OCI-LY7 (cell line): ENCODE measurements at regions not wholly inside any gene's neighbourhood (a gene's known extent, or its start where the extent isn't known, plus 50 kb on each side); places are given as distances from the start of the nearest gene placed in this dataset.

ENCODE experiments used
- BruUV-seq: library from RNA; stranded (reverse); fragments of 400-500 nt; replicated peaks from 2 replicates; lab custom pipeline; 2021; lab: Mats Ljungman, UMichigan
- CTCF ChIA-PET: fragments of 300-600 bp; sonication (Branson Sonifier 250); formaldehyde crosslinking; loops from one replicate; lab custom pipeline; 2022; ENCODE audit warnings: antibody characterized with exemption; ENCODE audit not compliant: unreplicated experiment; lab: Charles Lee
- POLR2A ChIA-PET: fragments of 300-600 bp; sonication (Branson Sonifier 250); formaldehyde crosslinking; loops from one replicate; lab custom pipeline; 2022; ENCODE audit warnings: antibody characterized with exemption; lab: Charles Lee
- DNase-seq: peaks from one replicate; pipeline ENCODE4 v3.0.0-alpha.2; 2015; ENCODE audit warnings: low spot score
- H2AFZ ChIP-seq: fragments of 200-600 bp; sonication (generic), shearing (Covaris generic); 2 replicates; pipeline ENCODE4 v1.6.1; 2014; ENCODE audit warnings: mild to moderate bottlenecking, antibody characterized with exemption, low read length, moderate library complexity
- H3K27ac ChIP-seq: fragments of 200-600 bp; sonication (generic); 2 replicates; pipeline ENCODE4 v1.5.1; 2014; ENCODE audit warnings: mixed run types, low read depth, mild to moderate bottlenecking, moderate library complexity, low read length, inconsistent platforms; ENCODE audit not compliant: poor library complexity, severe bottlenecking
- H3K36me3 ChIP-seq: fragments of 200-600 bp; sonication (generic); 2 replicates; pipeline ENCODE4 v1.6.1; 2014; ENCODE audit warnings: mild to moderate bottlenecking, antibody characterized with exemption, low read length, moderate library complexity, mixed read lengths; ENCODE audit not compliant: insufficient read depth
- H3K4me1 ChIP-seq: fragments of 200-600 bp; sonication (generic); 2 replicates; pipeline ENCODE4 v1.5.1; 2014; ENCODE audit warnings: mild to moderate bottlenecking, low read length; ENCODE audit not compliant: insufficient read depth, poor library complexity, severe bottlenecking
- H3K4me2 ChIP-seq: fragments of 200-600 bp; sonication (generic); 2 replicates; pipeline ENCODE4 v1.6.1; 2014; ENCODE audit warnings: mild to moderate bottlenecking, low read length
- H3K4me3 ChIP-seq: fragments of 200-600 bp; sonication (generic); 2 replicates; pipeline ENCODE4 v1.5.1; 2014; ENCODE audit warnings: mild to moderate bottlenecking, low read depth, low read length; ENCODE audit not compliant: poor library complexity, severe bottlenecking
- H3K79me2 ChIP-seq: fragments of 200-600 bp; sonication (generic); 2 replicates; pipeline ENCODE4 v1.6.1; 2016; ENCODE audit warnings: low read depth, mild to moderate bottlenecking, low read length, moderate library complexity, mixed read lengths; ENCODE audit not compliant: insufficient read depth
- H3K9me2 ChIP-seq: fragments of 200-600 bp; sonication (generic); 2 replicates; pipeline ENCODE4 v1.6.1; 2016; ENCODE audit warnings: mild to moderate bottlenecking, low read length, mixed read lengths; ENCODE audit not compliant: insufficient read depth
- H3K9me3 ChIP-seq: fragments of 200-600 bp; sonication (generic); 2 replicates; pipeline ENCODE4 v1.6.1; 2014; ENCODE audit warnings: mild to moderate bottlenecking, mixed run types, low read length, mixed read lengths
- H4K20me1 ChIP-seq: fragments of 200-600 bp; sonication (generic); 2 replicates; pipeline ENCODE4 v1.6.1; 2014; ENCODE audit warnings: mild to moderate bottlenecking, antibody characterized with exemption, low read length, moderate library complexity, mixed read lengths; ENCODE audit not compliant: insufficient read depth
- EZH2phosphoT487 ChIP-seq: fragments of 200-600 bp; sonication (generic); IDR thresholded peaks from 2 replicates; pipeline ENCODE4 v1.6.1; 2018; ENCODE audit warnings: low read depth, borderline replicate concordance, mild to moderate bottlenecking, mixed run types, antibody characterized with exemption, low read length, moderate library complexity, mixed read lengths
- intact Hi-C: fragments of 100-400 bp; cut with micrococcal nuclease; formaldehyde crosslinking; loops from one replicate; pipeline ENCODE4 v1.10.0; 2022; ENCODE audit not compliant: unreplicated experiment
- TF ChIP-seq, protein P1 (sequence below): fragments of 200-600 bp; sonication (generic); conservative IDR thresholded peaks from 2 replicates; pipeline ENCODE4 v1.5.1; 2014; ENCODE audit warnings: mild to moderate bottlenecking, antibody characterized with exemption, low read length, moderate library complexity, mixed read lengths

DNA sequence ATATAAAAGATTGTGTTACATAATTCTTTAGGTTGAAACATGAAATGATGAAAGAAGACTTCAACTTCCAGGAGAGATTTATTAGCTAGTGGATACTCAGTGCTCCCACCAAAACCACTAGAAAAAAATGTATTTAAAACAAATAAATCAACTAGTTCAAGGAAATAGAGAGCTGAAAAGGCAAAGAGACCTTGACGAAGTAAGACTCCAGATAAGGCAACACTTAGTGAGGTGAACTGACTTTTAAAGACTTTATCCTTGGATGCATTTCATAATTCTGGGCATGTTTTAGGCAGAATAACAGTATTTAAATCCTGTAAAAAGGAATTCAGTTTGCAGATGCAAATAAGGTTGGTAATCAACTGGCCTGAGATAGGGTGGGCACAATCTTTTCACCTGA is 1150.7 kb downstream of the FSCB start:
- H3K79me2 ChIP-seq = no peaks in the 10 kb centered on the region
- BruUV-seq = no TSS peak
- no peak for TF ChIP-seq EZH2phosphoT487
- TF ChIP-seq, protein P1, sequence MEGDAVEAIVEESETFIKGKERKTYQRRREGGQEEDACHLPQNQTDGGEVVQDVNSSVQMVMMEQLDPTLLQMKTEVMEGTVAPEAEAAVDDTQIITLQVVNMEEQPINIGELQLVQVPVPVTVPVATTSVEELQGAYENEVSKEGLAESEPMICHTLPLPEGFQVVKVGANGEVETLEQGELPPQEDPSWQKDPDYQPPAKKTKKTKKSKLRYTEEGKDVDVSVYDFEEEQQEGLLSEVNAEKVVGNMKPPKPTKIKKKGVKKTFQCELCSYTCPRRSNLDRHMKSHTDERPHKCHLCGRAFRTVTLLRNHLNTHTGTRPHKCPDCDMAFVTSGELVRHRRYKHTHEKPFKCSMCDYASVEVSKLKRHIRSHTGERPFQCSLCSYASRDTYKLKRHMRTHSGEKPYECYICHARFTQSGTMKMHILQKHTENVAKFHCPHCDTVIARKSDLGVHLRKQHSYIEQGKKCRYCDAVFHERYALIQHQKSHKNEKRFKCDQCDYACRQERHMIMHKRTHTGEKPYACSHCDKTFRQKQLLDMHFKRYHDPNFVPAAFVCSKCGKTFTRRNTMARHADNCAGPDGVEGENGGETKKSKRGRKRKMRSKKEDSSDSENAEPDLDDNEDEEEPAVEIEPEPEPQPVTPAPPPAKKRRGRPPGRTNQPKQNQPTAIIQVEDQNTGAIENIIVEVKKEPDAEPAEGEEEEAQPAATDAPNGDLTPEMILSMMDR = no peak
- no peak overlapping the region for H3K4me2 ChIP-seq
- no peak overlapping the region for H2AFZ ChIP-seq
- no peak overlapping the region for H3K27ac ChIP-seq
- no peak overlapping the region for H3K4me3 ChIP-seq
- no peaks in the 10 kb centered on the region for H3K9me3 ChIP-seq
- no peak for DNase-seq
- no peaks in the 10 kb centered on the region for H4K20me1 ChIP-seq
- no peaks in the 10 kb centered on the region for H3K4me1 ChIP-seq
- ChIA-PET CTCF (no interaction called here), POLR2A (no interaction called here)
- intact Hi-C loops = no loop called here
- no peaks in the 10 kb centered on the region for H3K9me2 ChIP-seq
- H3K36me3 ChIP-seq = no peaks in the 10 kb centered on the region

DNA sequence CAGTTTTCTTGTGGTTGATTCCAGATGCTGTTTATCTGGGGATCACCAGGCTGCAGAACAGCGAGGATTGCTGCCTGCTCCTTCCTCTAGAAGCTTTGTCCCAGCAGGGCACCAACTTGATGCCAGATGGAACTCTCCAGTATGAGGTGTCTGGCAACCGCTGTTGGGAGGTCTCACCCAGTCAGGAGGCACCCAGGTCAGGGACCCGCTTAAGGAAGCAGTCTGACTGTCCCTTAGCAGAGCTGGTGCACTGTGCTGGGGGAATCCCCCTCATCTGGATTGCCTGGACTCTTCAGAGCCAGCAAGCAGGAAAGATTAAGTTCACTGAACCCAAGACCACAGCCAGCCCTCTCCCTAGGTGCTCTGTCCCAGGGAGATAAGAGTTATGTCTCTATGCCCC is 1165.2 kb downstream of the FSCB start:
- ChIA-PET POLR2A (no interaction called here), CTCF (no interaction called here)
- no peak for DNase-seq
- no peak overlapping the region for H3K4me3 ChIP-seq
- H3K27ac ChIP-seq = no peak overlapping the region
- H2AFZ ChIP-seq = no peak overlapping the region
- H3K4me2 ChIP-seq = no peak overlapping the region
- intact Hi-C loops = no loop called here
- no peaks in the 10 kb centered on the region for H3K4me1 ChIP-seq
- no TSS peak for BruUV-seq
- H3K9me3 ChIP-seq = no peaks in the 10 kb centered on the region
- TF ChIP-seq EZH2phosphoT487 = no peak
- TF ChIP-seq, protein P1 = no peak
- no peaks in the 10 kb centered on the region for H3K9me2 ChIP-seq
- no peaks in the 10 kb centered on the region for H4K20me1 ChIP-seq
- H3K79me2 ChIP-seq = no peaks in the 10 kb centered on the region
- no peaks in the 10 kb centered on the region for H3K36me3 ChIP-seq

DNA sequence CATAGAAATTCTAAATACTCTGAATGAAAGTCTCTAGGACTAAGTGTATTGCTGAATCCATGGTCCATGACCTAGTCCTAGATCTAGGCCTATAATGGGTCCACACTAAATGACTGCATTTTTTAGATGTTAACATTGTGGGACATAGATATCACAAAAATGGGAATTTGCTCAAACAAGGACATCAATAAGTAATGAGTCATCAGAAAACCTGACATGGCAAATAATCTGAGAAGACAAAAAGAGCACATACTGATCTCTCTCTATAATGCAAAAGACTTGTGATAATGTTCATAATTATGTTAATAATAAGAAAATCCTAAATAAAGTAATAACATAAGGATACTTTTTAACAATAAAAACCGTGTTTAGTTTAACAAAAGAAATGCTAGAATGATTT is 1168.4 kb downstream of the FSCB start:
- intact Hi-C loops = no loop called here
- Histone ChIP-seq H3K4me2 (no peak overlapping the region), H3K79me2 (no peaks in the 10 kb centered on the region), H3K9me3 (no peaks in the 10 kb centered on the region), H3K4me3 (no peak overlapping the region), H3K36me3 (no peaks in the 10 kb centered on the region), H2AFZ (no peak overlapping the region), H3K27ac (no peak overlapping the region), H3K9me2 (no peaks in the 10 kb centered on the region), H3K4me1 (no peaks in the 10 kb centered on the region), H4K20me1 (no peaks in the 10 kb centered on the region)
- BruUV-seq = no TSS peak
- ChIA-PET POLR2A (no interaction called here), CTCF (no interaction called here)
- no peak for DNase-seq
- no peak for TF ChIP-seq EZH2phosphoT487
- TF ChIP-seq, protein P1 = no peak
